GM18951 (cell line): ENCODE measurements at regions not wholly inside any gene's neighbourhood (a gene's known extent, or its start where the extent isn't known, plus 50 kb on each side); places are given as distances from the start of the nearest gene placed in this dataset.

Experiments used
- POLR2A ChIP-seq: IDR thresholded peaks from 4 replicates; pipeline ENCODE4 v1.6.1; 2011; ENCODE audit warnings: mild to moderate bottlenecking; ENCODE audit not compliant: insufficient read length, insufficient read depth; ENCODE audit errors: extremely low read depth
- in situ Hi-C: fragments of 300-500 bp; cut with MboI; formaldehyde crosslinking; loops from one replicate; pipeline ENCODE4 v1.12.0; 2022; ENCODE audit warnings: low sequenced_read_pairs, mixed read lengths, inconsistent platforms; ENCODE audit not compliant: unreplicated experiment

DNA sequence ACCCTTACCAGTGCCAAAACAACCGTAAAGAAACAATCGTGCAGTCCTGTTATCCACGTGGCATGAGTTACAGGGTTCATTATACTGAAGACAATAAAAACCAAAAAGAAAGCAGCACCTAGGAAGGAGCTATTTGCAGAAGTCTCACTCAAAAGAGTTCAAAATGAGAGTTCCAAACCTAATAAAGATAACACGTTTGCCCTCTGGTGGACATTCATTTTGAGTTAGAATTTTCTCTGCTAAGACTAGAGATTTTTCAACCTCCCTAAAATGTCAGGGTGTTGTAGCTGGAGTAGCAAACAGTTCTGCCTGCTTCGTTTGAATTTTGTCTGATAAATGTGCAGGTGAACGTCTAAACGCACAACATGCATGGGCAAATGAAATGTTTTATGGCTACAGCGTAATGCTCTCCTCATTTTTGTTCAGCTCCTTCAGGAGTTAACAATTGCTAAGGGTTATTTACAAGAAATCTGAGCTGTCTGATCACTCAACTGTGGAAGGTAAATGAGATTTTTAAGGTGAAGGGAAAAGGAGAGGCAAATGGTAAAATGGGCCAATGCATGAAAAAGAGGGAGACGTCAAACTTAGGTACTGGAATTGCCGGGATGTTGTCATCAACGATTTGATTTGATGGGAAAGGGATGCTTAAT is 1067.9 kb upstream of the EEF2KMT start:
- TF ChIP-seq POLR2A, result no peak
- in situ Hi-C loops, result no loop called here

DNA sequence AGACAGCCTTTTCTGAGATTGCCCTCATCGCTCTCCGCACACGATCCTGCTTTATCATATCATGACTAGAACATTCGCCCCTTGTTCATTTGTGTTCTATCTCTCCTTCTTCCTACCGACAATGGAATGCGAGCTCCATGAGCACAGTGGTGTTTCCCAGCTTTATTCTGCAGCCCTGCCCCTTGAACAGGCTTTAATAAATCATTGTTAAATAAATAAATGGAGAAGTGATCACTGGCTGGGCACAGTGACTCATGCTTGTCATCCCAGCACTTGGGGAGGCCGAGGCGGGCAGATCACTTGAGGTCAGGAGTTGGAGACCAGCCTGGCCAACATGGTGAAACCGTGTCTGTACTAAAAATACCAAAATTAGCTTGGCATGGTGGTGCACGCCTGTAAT is 1063.3 kb upstream of the EEF2KMT start:
- TF ChIP-seq POLR2A, result no peak
- in situ Hi-C loops, result no loop called here

DNA sequence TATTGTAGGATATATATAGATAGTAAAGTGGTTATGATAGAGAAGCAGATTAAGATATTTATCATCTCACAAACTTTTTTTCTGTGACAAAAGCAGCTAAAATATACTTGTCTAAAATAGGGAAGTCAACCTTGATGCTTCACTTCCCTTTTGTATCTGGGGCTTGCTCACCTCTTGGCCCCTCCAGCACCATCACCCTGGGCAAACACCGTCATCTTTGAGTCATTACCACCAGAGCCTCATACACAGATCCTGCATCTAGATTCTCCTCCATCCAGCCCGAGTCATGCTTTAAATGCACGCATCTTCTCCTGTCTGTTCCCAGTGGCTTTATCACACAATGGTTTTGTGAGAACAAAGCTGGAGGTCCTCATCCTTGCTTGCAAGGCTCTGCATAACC is 1062.7 kb upstream of the EEF2KMT start:
- in situ Hi-C loops, result no loop called here
- no peak for TF ChIP-seq POLR2A

DNA sequence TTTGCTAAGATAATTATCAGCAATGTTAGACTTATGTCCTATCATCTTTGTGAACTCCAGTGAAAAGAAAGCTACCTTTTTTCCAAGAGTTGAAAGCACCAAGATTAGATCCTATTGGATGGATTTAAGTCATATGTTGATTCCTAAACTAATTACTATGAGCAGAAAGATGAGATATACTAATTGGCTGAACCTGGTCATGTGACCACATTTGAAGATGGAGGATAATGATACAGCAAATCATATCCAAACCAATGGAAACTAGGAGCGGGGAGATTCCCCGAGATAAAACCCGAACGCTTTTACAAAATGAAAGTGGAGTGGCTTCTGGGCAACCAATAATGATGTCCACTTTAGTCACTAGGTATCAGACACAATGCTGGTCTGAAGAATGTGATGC is 1060.2 kb upstream of the EEF2KMT start:
- no peak for TF ChIP-seq POLR2A
- in situ Hi-C loops, result no loop called here

DNA sequence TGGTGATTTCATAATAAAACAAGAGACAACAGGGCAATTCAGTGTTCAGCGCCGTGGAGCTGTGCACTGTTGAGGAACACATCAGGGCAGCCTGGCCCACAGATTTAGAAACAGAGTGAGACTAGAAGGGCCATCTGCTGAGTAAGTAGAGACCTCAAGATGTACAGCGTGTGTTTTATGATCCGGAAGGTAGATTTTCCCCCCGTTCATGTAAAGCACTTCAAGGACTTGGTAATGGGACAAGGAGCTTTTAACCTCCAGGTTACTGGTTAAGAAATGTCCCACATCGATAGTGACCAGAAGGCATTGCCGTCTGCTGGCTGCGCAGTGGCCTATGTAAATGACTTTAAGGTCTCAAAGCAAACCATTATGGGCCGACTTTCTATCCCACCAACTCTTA is 1057.7 kb upstream of the EEF2KMT start:
- in situ Hi-C loops, result no loop called here
- no peak for TF ChIP-seq POLR2A

DNA sequence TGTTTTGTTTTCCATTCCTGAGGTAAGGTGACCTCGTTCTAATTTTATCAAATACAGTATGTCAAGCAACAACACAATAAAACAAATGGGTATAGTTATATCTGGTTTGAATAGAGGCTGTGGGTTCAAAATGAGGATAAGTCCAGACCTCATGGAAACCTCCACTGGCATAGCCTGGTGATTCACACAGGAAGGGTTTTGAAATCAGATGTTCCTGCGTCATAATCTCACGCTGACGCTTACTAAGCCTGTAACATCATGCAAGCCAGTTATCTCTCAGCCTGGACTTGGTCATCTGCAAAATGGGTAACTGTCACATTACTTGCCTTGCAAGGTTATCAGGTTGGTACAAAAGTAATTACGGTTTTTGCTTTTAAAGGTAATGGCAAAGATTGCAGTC is 1056.3 kb upstream of the EEF2KMT start:
- in situ Hi-C loops, result no loop called here
- TF ChIP-seq POLR2A, result no peak

DNA sequence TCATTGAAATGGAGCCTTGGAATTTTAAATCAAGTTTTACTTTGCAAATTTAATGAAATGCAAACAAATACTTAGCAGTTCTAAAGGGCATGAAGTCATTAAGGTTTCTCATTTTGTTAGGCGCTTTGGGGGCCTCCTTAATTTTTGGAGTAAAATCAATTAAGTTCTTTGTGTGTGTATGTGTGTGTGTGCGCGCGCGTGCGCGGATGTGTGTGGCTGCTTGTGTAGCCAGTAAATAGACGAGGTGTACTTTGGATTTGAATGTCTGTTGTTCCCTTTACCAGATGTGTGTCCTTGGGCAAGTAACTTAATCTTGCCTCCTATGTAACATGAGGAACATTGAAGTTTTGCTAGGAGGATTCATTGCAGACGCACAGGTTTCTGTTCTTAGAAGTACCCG is 1051.4 kb upstream of the EEF2KMT start:
- no peak for TF ChIP-seq POLR2A
- in situ Hi-C loops, result no loop called here

DNA sequence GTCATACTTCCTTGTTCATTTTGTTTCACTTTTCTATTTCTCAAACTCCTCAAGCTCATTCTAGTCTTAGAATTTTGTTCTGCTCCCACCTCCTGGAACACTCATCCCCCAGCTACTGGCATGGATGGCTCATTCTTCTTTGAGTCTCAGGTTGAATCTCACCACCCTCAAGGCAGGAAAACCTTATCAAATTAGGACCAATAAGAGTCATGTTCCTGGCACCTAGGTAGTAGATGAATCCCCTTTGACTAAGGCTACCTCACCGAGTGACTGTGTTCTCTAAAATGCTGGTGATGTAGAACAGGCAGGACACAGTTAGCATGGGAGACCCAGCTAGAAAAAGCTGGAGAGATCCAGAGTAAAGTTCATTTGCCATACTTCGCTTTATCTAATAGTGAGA is 1050.8 kb upstream of the EEF2KMT start:
- TF ChIP-seq POLR2A, result no peak
- in situ Hi-C loops, result no loop called here

DNA sequence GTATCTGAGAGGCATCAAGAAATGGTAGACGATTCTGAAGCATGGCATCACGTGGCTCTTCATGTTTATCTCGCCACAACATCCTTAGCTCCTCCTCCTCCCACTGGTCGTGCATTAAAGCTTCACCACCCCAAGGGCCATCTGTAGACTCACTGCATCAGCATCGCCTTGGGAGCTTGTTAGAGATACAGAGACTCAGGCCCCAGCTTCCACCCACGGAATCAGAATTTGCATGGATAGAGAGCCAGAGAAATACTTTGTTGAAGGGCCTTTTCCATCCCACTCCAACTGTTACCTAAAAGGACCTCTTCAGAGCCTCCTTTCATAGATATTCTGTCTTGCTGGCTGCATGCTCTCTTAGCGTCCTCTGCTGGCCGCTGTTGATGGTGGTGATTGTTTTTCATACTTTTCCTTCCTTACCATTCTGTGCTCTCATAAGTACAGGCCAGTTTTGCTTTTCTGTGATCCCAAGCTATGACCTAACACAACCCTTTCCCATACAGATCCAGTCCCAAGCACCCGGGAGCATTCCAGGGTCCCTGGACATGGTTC is 1049.4 kb upstream of the EEF2KMT start:
- in situ Hi-C loops, result no loop called here
- TF ChIP-seq POLR2A, result no peak

DNA sequence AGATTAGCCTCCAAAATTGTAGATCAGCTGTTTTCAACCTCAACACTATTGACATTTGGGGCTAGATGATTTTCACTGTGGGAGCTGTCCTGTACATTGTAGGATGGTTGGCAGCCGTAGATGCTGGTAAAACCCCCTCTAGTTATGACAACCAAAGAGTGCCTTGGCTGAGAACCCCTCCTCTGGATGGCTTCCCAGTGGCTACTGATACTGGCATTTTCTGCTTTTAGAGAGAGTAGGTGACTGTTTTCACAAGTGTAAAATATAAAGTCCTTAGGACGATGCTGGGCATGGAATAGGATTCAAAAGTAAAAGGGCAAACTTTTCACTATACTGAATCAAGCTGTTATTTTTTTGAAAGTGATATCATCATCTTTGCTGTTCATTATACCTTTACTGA is 1048.8 kb upstream of the EEF2KMT start:
- no peak for TF ChIP-seq POLR2A
- in situ Hi-C loops, result no loop called here

DNA sequence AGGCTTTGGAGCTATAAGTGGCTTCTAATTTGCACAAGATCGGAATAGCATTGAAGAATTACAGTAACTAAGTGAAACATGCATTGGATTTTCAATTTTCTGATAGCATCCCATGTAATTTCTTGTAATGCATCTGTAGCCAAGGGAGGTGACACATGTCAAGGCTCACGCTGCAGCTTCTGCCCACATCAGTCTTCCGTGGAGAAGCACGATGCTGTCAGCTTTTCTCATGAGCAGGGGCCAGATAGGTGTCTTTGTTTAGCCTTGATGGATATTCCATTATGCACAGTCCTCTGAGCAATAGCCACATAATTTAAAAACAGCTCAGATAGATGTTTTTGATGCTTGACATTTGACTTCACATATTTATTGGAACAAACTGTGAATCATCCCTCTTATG is 1046.9 kb upstream of the EEF2KMT start:
- in situ Hi-C loops, result no loop called here
- TF ChIP-seq POLR2A, result no peak

DNA sequence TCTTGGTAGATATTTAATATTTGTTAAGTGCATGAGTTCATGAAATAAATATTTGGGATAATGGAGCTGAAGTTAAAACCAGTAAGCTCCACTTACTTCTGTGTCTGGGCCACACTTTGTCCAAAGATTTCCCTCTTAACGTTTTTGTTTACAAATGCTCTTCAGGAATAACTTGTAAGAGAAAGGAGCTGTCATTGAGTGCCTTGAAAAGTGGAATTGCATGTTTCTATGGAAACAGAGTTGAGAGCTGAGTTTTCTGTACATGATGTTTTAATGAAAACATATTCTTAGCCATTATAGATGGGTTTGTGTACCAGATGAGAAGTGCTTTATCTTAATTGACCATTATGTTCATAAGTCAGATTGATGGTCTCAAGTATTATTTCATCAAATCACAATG is 1045.4 kb upstream of the EEF2KMT start:
- TF ChIP-seq POLR2A, result no peak
- in situ Hi-C loops, result no loop called here

DNA sequence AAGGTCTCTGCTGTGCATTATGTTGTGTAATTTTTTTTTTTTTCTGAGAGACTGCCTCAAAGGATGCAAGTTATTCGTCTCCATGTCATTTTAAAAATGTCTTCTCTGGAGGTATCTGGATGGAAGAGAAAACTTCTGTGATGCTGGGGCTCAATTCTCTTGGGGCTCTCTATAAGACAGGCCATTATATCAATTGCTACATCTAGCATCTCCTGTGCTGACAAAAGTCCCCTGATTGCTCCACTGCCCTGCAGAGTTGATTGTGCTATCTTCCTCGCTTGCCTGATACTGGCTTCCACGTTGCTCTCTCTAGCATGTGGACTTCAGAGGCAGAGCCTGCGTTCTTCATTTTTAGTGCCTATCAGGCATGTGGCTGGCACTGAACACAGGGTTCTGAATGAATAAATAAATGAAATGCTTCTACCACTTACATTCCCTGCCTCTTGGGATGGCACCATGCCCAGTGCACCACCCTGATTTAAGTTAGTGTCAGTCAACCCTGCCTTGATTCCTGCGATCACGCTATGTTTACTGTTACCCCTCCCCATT is 1035.5 kb upstream of the EEF2KMT start:
- no peak for TF ChIP-seq POLR2A
- in situ Hi-C loops, result no loop called here

DNA sequence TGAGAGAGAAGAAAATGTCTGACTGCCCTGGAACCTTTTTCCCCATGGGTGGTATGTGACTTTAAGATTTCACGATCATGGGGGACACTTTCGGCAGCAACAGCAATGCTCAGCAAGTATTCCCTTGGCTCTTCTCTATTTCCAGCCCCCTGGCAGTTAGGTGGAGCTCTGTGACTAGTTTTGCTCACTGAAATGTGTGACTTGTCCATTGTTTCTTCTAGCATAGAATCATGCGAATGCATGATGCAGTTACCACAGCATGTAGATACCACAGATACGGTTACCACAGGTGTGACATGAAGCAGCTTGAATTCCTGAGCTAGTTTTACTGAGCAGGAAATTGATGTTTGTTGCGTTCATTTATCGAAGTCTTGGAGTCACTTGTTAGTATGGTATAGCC is 1034.5 kb upstream of the EEF2KMT start:
- no peak for TF ChIP-seq POLR2A
- in situ Hi-C loops, result no loop called here
